Midbrain (tissue), 1 donor: ENCODE measurements at regions not wholly inside any gene's neighbourhood (a gene's known extent, or its start where the extent isn't known, plus 50 kb on each side); places are given as distances from the start of the nearest gene placed in this dataset.
A peak's percentile ranks its signal among the peaks of the same experiment; 100 is the strongest.

ENCODE experiments used
- DNase-seq: peaks from one replicate; lab custom pipeline; 2025; lab: John Stamatoyannopoulos, UW

DNA sequence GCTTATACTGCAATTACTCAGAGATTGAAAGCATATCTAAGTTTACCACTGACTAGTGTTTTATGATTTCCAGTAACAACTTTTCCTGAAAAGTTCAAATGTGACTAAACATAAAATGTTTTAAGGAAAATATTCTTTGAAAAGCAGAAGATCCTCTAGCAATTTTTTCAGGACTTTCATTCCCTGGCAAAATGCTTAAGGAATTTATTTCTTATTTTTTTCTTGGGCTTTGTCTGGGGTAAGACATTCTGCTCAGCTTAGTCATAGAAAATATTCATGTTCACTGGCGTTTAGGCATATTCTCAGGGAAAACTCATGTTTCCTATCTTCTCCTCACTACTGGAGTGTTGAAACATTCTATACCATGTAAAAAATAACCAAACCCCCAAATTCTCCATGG is 235.3 kb upstream of the CEP162 start:
- DNase-seq = no peak

DNA sequence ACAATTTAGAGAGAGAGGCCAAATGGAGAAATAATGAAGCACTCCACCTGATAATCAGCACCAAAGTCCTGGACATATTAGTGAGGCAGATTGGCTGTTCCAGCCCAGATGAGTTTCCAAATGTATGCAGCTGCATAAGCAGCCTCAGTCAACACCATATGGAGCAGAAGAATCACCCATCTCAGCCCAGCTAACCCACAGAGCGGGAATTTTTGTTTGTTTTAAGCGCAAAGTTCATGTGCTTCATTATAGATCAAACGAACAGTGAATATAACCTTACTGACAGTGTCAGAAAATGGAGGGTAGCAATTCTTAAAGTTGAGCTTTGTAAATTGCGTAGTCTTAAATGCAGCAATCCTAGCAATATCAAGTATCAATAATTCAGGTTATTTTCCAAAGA is 234.0 kb upstream of the CEP162 start:
- DNase-seq = no peak

DNA sequence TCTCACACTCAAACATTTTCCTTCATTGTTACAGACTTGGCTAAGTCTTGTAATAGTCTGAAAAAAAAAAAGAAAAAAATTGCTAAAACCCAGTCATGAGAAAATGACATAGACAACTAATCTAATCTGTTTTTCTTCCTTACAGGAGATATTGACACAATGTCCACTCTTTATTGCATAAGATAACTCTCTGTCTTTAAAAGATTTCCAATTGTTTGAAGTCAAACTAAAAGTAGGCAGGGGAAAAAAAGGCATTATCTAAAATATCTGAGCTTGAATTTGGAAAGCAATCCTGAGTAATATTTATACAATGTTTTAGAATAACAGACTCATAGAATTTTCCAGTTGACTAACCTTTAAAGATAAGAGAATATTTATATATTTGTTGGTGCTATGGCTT is 233.0 kb upstream of the CEP162 start:
- DNase-seq = no peak

DNA sequence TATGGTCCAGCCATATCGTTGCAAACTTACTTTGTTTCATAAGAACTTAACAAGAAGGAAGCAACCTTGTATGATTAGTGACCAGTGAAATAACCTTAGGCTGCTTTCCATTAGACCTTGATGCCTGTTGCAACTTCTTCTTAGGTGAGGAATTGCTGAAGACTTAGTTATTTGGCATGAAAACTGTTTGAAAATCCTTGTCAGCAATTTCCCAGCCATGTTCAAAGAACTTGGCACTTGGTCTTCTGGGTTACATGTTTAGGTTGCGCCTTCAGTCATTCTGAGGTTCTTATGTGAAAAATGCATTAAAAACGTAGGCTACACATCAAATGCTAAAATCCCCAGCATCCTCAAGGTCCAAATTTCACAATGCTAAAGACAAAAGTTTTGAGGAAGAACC is 232.0 kb upstream of the CEP162 start:
- no peak for DNase-seq

DNA sequence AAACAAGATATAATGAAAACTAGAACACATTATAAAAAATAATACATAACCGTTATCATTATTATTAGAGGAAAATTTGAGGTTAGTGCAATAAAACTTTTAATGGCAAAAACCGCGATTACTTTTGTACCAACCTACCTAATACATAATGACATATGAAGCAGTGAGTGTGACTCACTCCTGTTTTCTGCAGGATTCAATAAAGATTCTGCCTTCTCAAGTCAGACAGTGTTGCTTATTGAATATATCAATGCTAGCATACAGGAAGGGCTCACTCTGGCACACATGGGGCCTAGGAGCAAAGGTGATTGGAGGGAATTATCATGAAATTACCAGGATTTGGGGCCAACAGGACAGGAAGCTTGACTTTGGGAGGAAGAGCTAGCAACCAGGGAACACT is 230.8 kb upstream of the CEP162 start:
- DNase-seq = no peak

DNA sequence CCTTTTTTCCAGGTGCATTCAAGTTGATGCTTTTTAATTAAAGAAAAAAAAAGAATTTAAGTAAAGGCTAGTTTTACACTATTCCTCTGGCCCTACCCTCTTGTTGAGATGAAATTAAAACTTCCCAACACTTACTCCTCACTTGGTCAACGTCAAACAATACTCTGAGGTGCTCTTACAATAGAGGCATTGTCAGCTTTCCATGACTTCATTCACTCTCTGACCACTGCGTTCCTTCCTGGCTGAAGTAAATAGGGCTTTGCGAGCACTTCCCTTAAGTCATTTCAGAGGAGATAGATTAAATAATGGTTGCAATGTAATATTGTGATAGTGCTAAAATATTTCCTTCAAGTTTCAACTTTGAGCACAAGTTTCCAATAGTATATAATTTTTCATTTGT is 229.8 kb upstream of the CEP162 start:
- DNase-seq = no peak

DNA sequence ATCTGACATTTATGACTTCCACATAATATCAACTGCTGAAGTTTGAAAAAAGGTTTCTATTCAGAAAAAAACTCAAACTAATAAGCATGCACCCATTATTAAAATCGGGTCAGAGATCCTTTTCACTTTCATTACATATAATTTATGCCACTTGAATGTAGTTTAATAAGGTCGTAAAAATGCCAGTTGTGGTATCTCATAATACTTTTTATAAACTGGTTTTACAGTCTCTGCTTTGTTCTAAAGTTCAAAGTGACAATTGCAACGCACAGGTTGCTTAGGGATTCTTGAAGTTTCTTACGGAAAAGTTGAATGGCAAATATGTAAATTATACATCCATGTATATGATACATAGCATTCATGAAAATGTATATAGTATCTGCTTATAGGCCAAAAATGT is 229.4 kb upstream of the CEP162 start:
- DNase-seq = no peak

DNA sequence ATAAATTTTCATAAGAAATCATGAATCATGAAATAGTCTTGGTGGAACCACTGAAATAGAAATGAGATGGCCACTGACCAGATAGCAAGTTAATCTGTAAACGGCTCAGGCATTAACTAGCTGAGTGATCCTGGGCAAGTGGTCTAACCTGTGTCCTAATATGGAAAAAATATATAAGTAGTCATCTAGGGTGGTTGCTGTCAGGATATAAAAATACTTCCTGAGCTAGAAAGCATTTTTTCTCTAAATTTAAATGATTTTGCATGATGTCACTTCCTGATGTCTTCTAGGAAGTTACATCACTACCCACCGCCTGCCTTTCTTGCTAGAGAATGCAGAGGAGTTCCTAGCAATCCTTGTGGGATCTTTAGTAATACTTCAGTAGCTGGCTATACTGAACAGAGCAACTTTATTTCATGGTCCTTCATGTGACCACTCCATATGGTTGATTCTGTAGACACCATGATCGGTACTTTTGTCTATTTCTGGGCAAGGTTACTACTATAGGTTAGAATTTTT is 228.1 kb upstream of the CEP162 start:
- no peak for DNase-seq

DNA sequence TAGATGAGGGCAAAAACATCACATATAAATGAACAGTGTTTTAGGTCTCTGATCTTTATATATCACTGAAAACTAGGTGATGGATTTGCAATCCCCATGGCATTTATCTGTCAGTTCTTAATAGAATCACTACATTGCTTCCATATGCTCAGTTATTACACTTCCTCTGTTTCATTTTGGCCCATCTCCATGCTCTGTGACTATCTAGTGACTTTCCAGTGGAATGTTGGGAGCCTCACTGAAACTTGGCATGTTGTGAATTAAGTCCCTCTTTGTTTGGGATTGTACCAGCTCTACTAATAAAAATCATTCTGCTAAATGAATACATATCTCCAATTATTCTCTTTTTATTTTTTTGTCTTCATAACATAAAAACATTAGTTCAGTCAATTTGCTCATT is 226.1 kb upstream of the CEP162 start:
- no peak for DNase-seq

DNA sequence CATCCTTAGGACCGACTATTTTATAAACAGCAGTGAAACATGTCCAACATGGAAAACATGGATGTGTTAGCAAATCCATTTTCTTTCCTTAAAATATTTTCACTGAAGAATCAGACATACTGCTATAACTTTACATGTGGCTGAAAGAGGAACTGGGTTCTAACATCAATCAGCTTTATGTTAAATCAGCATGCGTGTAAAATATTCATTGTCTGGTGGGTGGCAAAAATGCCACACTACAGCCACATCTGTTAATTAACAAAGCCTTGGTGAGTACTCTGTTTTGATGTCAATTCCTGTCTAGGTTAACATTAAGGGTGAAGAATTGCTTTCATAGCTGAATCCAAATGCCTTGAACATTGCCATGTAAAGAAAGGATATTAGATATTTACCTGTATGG is 222.6 kb upstream of the CEP162 start:
- DNase-seq = no peak

DNA sequence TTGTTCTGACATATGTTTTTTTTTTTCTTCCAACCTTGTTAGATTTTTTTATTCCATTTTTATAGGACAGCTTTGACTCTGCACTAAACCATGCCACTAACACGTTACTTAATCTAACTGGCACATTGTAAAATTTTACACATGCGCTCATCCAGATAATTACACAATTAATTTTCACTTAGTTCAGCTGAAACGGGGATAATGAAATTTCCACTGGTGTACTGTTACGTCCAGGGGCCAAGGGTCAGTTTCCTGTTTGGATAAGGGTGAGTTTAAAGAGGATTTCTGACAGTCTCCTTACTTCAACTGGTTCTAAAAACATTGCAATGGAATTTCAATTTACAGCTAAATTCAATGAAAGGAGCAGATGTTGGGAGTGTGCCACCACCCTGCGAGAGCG is 221.8 kb upstream of the CEP162 start:
- no peak for DNase-seq

DNA sequence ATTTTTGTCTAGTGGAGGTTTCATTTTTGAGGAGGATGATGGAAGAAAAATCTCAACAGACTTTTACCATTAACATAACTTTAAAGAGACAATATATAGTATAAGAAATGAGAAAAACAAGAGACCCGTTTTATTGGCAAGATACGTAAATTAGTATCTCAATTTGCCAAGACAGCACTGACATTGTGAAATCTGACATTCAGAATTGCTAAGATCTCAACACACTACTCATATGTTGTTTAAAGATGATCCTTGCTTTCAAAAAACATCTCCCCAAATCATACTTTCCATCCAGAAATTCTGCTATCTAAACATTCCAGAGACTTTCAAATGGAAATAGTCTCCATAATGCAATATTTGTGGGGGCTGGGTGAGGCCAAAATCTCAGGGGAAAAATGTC is 220.9 kb upstream of the CEP162 start:
- no peak for DNase-seq

DNA sequence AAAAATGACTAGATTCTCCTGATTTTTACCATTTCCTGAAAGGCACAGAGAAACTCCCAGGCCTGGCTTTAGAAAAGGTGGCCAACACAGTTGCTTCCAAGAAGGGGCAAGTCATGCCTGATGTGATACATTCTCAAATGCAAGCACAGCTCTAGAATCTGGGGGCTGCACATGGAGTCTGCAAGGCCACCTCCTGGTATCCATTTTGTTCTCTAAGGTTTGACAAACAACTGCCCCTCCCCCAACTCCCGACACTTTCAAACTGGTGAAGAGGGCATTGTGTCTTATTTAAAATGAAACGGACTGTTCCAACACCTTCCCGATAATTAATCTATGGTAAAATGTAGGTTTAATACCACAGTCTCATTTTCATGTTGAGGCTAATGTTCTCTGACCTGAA is 220.2 kb upstream of the CEP162 start:
- no peak for DNase-seq

DNA sequence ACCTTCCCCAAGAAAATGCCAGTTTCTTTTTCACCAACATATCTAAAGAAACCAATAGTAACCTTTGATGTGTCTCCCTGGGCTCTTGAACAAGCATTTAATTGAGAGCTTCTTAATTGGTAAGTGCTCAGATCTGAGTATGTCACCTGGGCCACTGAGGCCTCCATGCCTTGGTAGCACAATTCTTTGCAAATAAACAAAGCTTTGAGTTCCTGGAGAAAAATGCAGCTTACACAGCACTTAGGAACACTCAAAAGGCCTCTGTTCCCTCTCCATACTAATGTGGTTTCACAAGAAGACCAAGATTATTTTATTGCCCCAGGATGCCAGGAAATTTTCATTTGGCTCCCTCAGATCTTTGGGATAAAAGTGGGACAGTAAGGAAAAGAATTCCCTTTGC is 217.6 kb upstream of the CEP162 start:
- no peak for DNase-seq

DNA sequence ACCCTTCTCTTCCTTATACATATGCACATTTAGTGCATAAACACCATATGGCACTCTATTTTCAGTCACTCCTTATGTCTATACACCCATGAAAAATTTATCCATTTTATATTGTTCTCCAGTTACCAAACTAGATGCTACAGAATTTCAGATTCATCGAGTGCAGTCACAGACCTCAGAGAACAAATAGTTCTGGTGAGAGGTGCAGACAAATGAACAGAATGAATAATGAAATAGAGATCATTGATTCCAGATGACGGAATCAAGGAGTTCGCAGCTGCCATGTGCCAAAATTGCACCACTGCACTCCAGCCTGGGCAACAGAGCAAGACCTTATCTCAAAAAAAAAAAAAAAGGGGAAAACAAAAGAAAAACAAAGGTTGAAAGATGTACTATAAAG is 214.8 kb upstream of the CEP162 start:
- no peak for DNase-seq

DNA sequence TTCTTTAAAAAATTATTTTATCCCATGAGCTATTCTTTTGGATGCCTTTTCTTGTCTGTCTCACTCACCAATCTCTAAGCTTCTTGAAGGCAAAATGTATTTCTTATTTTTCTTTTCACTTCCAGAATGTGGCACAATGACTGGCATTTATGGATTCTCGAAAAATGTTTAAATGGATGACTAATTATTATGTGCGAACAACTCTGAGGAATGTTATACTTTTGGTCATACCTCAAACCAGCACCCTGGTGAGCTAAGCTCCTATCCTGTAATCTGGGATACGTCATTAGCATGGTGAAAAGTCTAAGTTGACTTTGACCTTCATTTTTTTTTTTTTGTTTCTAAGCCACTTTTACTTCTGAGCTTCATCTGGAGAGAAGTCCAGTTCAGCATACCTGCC is 214.0 kb upstream of the CEP162 start:
- DNase-seq = no peak

DNA sequence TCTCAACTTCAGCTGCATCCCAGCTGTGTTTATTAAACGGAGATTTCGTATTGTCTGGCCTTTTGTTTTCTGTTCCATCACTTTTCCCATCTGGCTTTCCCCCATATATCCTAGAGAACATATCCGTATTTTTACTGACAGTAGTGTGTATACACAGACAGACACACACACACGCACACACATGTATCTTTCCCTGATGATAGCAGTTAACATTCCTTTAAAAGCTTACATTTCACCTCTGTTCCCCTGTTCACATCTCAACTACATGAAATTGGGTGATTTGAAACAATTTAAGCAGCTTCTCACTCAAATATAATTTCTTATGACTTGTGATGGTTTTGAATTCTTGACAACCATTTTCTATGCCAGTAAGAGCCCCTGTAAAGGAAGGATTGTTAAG is 207.1 kb upstream of the CEP162 start:
- no peak for DNase-seq

DNA sequence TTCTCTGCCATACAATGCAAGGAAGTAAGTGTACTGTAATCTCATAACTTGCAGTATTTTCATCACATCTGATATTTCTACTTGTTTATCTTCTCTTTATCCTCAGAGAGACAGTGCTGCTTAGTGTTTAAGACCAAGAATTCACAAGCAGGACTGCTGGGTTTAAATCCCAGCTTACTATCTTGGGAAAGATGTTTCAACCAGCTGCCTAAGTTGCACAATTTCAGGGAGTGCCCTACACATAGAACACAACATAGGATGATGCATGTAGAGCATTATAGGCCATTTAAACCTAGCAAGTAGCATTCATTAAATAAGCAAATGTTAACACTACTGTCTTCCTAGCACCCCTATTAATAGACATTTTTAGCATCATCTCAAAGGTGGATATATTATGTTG is 205.2 kb upstream of the CEP162 start:
- DNase-seq = no peak

DNA sequence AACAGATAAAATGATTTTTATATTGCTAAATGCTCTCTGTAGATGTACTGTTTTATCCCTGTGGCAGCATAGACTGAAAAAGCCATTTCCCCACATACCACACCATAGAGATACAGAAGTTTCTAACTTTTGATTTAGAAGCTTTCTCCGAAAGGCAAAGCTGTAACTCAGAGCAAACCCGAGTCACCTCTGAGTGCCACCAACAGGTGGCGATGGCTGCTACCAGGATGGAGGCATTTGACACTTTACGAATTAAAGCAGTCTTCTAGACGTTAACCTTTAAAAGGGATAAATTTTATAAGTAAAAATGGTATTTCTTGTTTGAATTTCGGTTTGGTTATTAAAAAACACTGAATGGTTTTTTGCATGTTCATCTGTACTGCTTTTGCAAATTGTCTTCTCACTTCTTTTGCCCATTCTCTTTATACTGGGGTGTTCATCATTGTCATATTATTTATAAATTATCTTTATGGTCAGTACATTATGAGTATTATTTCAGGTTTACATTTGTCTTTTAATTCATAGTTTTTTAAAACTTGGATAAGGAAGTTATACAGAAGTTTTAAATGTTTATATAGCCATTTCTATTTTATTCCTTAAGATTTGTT is 201.0 kb upstream of the CEP162 start:
- peak; percentile 19 for DNase-seq

DNA sequence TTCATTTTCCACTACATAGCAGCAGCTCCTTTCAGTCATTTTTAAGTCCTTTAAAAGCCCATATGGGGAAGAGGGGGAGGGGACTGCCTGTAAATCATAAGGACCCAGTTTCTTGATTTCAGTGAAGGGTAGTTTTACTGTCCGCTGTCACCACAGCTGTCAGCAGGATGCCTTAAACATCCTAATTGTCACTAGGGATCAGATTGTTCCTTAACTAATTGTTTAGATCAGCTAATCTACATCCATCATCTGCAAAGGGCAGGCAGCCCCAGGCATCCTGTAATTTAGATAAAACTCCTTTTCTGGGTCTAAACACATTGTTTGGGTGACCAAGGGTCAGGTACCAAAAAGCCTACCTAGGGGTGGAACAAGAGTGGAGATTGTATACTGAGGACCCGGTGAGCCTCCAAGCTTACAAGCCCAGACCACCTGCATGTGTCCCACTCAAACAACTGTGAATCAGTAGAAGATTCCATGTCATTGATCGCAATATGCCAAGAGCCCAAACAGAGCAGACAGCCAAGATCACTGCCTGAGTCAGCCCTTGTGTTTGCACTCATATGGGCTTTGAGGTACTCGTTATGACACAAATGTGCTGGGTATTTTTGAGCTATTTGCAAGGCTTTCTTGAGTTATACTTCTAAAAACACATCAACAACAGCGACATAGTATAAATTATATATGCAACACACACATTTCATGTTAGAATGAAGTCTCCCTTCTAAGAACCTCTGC is 198.7 kb upstream of the CEP162 start:
- no peak for DNase-seq

DNA sequence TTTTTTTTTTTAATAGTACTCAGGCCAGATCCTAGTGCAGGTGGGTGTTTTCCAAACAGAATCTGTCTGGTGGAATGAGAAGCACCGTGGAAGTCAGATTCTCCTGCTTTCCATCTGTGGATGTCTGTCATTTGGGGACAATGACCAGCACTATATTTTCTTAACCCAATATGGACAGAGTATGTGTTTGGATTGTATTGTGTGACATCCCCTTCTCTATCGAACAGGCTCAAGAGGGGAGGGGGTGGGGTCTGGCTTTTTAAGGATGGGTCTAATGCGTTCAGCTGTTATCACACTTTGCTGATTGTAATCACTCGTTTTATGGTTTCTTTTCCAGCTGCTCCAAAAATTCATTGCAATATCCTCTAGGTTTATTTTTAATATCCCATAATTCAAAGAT is 197.5 kb upstream of the CEP162 start:
- DNase-seq = no peak

DNA sequence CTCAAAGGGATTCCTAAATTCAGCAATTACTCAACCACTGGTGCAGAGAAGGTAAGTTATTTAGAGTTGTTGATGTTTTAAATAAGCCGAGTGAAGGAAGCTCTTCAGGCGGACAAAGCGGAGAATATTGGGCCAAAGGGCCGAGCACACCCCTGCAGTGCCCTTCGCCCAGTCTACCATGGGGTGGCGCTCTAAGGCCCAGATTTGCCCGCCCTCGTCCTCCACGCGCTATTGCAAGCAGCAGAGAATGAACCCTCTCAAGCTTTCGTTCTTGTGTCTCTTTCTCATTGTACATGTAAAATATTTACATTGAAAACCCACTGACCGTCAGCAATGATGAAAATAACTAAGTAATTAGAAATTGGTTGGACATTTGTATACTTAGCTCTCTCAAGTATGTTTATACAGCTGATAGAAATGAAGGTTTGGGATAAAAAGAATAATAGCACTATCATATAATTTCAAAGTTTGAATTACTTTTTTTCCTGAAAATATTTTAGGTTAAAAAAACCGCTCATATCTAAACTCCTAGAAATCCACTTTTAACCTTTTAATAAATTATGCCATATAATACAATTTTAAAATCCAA is 195.0 kb upstream of the CEP162 start:
- peak; percentile 3 for DNase-seq

DNA sequence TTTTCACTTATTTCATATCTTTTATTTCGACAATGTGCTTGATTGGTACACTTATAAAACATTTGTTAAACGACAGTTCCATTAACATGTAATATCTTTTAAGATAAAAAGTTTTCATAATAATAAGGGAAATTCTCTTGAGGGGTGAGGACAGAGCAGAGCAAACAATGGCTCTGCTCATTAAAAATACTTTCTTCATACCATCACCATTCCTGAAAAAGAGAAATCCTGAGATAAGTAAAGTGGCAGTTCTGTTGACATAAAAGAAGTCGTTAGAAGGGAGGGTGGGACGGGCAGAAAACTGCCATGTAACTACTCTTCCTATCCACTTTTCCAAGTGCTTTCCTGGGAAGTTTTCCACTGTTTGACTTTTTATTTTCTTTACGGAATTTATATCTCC is 193.6 kb upstream of the CEP162 start:
- no peak for DNase-seq

DNA sequence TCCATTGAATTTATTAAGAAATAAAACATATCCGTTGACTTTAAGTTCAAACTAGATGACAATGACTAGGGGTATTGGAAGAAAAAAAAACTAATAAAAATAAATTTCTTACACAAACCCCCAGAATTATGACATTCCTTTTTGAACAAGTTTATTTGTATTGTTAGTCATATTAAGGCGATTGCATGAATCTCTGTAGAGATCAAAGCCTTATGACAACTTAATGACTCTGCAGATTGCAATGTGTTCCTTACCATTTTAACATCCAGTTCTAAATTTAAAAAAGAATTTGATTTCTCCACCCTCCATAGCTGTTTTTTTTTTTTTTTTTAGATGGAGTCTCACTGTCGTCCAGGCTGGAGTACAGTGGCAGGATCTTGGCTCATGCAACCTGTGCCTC is 189.8 kb upstream of the CEP162 start:
- no peak for DNase-seq
